ENCODE measurements at regions not wholly inside any gene's neighbourhood (a gene's known extent, or its start where the extent isn't known, plus 50 kb on each side); places are given as distances from the start of the nearest gene placed in this dataset.
"Not testable (repeated sequence)": the region's sequence is repeated elsewhere in the genome, so short reads cannot be mapped to it uniquely, and the experiment has no call there.

DNA sequence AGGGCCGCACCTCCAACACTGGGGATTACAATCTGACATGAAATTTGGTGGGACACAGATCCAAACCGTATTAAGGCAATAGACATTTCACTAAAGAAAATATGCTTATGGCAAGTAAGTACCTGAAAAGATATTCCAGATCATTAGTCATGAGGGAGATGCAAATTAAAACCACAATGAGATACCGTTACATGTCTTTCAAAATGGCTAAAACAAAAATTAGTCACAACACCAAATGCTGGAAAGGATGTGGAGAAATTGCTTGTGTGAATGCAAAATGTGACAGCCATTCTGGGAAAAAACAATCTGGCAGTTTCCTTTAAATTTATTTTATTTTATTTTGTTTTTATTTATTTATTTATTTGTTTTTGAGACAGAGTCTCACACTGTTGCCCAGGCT is 82.3 kb upstream of the PTGDR start:
- intact Hi-C loops (cut with DNase I) = no loop called here
- Histone ChIP-seq H3K27ac (no peak overlapping the region), H3K36me3 (replicated peaks in 1 of 2) (no peaks in the 10 kb centered on the region), H3K4me1 (replicated peaks in 1 of 2) (no peaks in the 10 kb centered on the region), H3K27me3 (no peaks in the 10 kb centered on the region), H3K4me3 (no peak overlapping the region), H3K9me3 (replicated peaks in 1 of 3) (no peaks in the 10 kb centered on the region)
- TF ChIP-seq CTCF (IDR thresholded peaks at IDR 0.05) (no peak), POLR2A (IDR thresholded peaks at IDR 0.05) (no peak)
- 61 to 91% (median 70%) methylated on average over 3 of the region's 3 CpGs for WGBS, 4 donors
- DNase-seq = no peak

DNA sequence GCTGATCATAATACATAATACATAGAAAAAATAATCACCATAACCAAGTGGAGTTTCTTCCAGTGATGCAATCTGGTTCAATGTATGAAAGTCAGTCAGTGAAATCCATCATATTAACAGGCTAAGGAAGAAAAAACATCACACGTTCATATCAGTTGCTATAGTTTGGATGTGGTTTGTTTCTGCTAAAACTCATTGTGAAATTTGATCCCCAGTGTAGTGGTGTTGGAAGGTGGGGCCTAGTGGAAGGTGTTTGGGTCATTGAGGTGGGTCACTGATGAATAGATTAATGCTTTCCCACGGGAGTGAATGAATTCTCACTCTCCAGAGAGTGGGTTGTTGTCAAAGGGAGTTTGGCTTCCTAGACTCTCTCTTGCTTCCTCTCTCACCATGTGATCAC is 84.6 kb upstream of the PTGDR start:
- H3K4me1 ChIP-seq (replicated peaks in 1 of 2) = no peaks in the 10 kb centered on the region
- 40 to 60% (median 55%) methylated on average over 2 of the region's 2 CpGs for WGBS, 4 donors
- no peaks in the 10 kb centered on the region for H3K9me3 ChIP-seq (replicated peaks in 1 of 3)
- H3K36me3 ChIP-seq (replicated peaks in 1 of 2) = no peaks in the 10 kb centered on the region
- no peak overlapping the region for H3K4me3 ChIP-seq
- H3K27me3 ChIP-seq = no peaks in the 10 kb centered on the region
- H3K27ac ChIP-seq = no peak overlapping the region
- intact Hi-C loops (cut with DNase I) = no loop called here
- DNase-seq = no peak
- TF ChIP-seq CTCF (IDR thresholded peaks at IDR 0.05) (no peak), POLR2A (IDR thresholded peaks at IDR 0.05) (no peak)

DNA sequence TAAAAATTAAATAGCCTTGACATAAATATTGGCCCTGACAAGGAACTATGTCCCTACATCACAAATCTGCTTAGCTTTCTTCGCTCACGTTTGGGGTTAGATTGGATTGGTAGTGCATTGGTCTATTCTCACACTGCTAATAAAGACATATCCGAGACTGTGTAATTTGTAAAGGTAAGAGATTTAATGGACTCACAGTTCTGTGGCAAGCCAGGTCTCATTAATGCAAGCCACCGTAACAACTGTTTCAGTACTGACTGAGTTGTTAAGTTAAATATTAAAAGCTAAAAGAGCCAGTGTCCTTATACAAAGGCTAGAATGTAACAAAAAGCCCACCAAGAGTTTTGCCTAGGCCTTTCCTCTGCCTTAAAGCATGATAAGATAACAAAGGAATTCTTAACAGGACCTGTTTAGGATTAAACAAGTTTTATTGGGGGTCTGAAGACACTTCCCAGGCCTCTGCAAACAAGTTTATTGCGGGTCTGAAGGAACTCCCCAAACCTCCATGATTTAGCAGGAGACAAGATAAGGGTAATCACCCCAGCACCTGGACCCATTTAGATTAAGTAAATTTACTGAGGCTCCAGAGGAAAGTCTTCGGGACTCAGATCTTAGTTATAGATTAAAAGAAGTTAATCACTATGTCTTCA is 88.2 kb upstream of the PTGDR start:
- H3K27me3 ChIP-seq = no peaks in the 10 kb centered on the region
- intact Hi-C loops (cut with DNase I) = no loop called here
- 54 to 76% (median 72%) methylated on average over 6 of the region's 6 CpGs for whole genome bisulfite sequencing, 4 donors
- no peak for DNase-seq
- no peak overlapping the region for H3K27ac ChIP-seq
- no peaks in the 10 kb centered on the region for H3K9me3 ChIP-seq (replicated peaks in 1 of 3)
- no peaks in the 10 kb centered on the region for H3K36me3 ChIP-seq (replicated peaks in 1 of 2)
- H3K4me3 ChIP-seq = no peak overlapping the region
- no peaks in the 10 kb centered on the region for H3K4me1 ChIP-seq (replicated peaks in 1 of 2)
- no peak for TF ChIP-seq POLR2A (IDR thresholded peaks at IDR 0.05)
- no peak for TF ChIP-seq CTCF (IDR thresholded peaks at IDR 0.05)

- H3K27ac ChIP-seq = no peak overlapping the region
- H3K27me3 ChIP-seq = no peaks in the 10 kb centered on the region
- H3K4me3 ChIP-seq = no peak overlapping the region
- intact Hi-C loops (cut with DNase I) = no loop called here
- TF ChIP-seq CTCF (IDR thresholded peaks at IDR 0.05) (no peak), POLR2A (IDR thresholded peaks at IDR 0.05) (no peak)
- no peaks in the 10 kb centered on the region for H3K4me1 ChIP-seq (replicated peaks in 1 of 2)
- no peaks in the 10 kb centered on the region for H3K36me3 ChIP-seq (replicated peaks in 1 of 2)
- no peaks in the 10 kb centered on the region for H3K9me3 ChIP-seq (replicated peaks in 1 of 3)
- peak in 1 of 7 donors; percentile 11 for DNase-seq
- WGBS, 4 donors = 52 to 63% (median 59%) methylated on average over 6 of the region's 6 CpGs
Observed at GRCh38 chr14:52175982-52176502, 91.5 kb upstream of the PTGDR start.

DNA sequence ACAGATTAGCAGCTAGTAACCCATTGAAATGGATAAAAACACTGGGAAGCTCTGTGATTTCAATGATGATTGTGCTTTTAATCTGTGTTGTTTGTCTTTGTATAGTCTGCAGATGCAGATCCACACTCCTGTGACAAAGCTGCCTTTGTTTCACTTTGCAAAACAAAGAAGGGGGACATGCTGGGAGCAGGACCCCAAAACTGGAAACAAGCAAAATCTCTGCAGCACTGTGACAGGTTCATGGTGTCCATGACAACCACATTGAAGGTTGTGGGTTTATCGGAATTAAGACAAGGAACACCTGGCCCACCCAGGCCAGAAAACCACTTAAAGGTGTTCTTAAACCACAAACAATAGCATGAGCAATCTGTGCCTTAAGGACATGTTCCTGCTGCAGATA is 95.6 kb upstream of the PTGDR start:
- intact Hi-C loops (cut with DNase I); H3K4me3 ChIP-seq; H3K36me3 ChIP-seq (replicated peaks in 1 of 2); H3K4me1 ChIP-seq (replicated peaks in 1 of 2); H3K27me3 ChIP-seq; DNase-seq; H3K9me3 ChIP-seq (replicated peaks in 1 of 3); H3K27ac ChIP-seq: not testable (repeated sequence)
- WGBS, 4 donors = 61 to 100% (median 87%) methylated on average over 1 of the region's 1 CpG

Measured in adrenal gland (tissue), 9 donors.